ENCODE measurements at regions not wholly inside any gene's neighbourhood (a gene's known extent, or its start where the extent isn't known, plus 50 kb on each side); places are given as distances from the start of the nearest gene placed in this dataset.

DNA sequence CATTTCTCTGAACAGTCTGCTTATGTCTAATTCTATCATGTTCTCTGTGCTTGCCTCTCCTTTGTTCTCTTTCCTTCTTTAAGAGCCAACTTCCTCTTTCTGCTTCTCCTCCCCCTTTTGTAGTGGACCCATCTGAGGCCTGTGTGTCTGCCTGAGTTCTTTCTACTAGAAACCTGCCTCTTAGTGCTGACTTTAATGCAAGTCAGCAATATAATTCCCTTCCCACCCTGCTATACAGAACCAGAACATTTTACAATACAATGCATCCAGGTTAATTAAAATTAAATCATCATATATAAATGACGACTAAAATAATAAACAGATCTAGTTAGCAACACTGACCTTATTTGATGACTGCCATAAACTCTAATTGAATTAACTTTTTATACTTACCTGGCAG is 82.6 kb upstream of the GAS1 start:
- TF ChIP-seq POLR2A (IDR thresholded peaks at IDR 0.05) (no peak), CTCF (IDR thresholded peaks at IDR 0.05) (no peak)

Data from heart left ventricle (tissue), 13 donors.